ENCODE measurements at regions not wholly inside any gene's neighbourhood (a gene's known extent, or its start where the extent isn't known, plus 50 kb on each side); places are given as distances from the start of the nearest gene placed in this dataset.

DNA sequence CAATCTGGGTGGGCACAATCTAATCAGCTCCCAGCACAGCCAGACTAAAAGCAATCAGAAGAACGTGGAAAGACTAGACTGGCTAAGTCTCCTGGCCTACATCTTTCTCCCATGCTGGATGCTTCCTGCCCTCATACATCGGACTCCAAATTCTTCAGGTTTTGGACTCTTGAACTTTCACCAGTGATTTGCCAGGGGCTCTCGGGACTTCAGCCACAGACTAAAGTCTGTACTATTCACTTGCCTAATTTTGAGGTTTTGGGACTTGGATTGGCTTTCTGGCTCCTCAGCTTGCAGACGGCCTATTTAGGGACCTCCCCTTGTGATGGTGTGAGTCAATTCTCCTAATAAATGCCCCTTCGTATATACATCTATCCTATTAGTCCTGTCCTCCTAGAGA lies 66.6 kb upstream of the SOX21 start:
- Histone ChIP-seq H3K4me1 (ENCODE audit: control insufficient read depth, insufficient read depth, low read length) (no peaks in the 10 kb centered on the region), H3K27ac (ENCODE audit: extremely low read depth, low read depth, low read length) (no peak overlapping the region), H3K4me3 (ENCODE audit: low read depth, low read length) (no peak overlapping the region), H3K36me3 (ENCODE audit: control insufficient read depth in 2 of 2, insufficient read depth in 1 of 2, low read length in 2 of 2) (no peaks in the 10 kb centered on the region), H3K9me3 (ENCODE audit: control insufficient read depth, insufficient read depth, low read depth, low read length) (no peaks in the 10 kb centered on the region)
- TF ChIP-seq, protein P1, sequence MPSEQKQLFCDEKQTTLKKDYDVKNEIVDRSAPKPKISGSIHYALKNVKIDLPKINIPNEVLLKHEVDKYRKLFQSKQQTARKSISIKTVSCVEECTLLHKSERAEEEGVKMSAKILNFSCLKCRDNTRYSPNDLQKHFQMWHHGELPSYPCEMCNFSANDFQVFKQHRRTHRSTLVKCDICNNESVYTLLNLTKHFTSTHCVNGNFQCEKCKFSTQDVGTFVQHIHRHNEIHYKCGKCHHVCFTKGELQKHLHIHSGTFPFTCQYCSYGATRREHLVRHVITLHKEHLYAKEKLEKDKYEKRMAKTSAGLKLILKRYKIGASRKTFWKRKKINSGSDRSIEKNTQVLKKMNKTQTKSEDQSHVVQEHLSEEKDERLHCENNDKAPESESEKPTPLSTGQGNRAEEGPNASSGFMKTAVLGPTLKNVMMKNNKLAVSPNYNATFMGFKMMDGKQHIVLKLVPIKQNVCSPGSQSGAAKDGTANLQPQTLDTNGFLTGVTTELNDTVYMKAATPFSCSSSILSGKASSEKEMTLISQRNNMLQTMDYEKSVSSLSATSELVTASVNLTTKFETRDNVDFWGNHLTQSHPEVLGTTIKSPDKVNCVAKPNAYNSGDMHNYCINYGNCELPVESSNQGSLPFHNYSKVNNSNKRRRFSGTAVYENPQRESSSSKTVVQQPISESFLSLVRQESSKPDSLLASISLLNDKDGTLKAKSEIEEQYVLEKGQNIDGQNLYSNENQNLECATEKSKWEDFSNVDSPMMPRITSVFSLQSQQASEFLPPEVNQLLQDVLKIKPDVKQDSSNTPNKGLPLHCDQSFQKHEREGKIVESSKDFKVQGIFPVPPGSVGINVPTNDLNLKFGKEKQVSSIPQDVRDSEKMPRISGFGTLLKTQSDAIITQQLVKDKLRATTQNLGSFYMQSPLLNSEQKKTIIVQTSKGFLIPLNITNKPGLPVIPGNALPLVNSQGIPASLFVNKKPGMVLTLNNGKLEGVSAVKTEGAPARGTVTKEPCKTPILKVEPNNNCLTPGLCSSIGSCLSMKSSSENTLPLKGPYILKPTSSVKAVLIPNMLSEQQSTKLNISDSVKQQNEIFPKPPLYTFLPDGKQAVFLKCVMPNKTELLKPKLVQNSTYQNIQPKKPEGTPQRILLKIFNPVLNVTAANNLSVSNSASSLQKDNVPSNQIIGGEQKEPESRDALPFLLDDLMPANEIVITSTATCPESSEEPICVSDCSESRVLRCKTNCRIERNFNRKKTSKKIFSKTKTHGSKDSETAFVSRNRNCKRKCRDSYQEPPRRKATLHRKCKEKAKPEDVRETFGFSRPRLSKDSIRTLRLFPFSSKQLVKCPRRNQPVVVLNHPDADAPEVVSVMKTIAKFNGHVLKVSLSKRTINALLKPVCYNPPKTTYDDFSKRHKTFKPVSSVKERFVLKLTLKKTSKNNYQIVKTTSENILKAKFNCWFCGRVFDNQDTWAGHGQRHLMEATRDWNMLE (tag by site-specific recombination; conservative IDR thresholded peaks at IDR 0.05; ENCODE audit: low read depth), result no peak
- POLR2A ChIA-PET, result no interaction called here
- CTCF ChIA-PET, result no interaction called here

DNA sequence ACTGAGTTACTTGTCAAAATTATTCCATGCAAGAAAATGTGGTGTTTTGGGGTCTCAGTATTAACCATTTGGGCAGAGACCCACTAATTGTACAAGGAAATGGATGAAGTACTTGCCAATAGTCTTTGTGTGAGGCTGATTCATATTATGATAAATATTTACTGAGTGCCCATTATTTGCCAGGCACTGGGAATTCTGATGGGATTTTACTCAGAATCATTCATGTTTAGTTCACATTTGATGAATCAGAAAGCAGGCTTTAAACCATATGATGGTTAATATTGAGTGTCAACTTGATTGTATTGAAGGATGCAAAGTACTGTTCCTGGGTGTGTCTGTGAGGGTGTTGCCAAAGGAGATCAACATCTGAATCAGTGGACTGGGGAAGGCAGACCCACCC lies 66.2 kb upstream of the SOX21 start:
- ChIA-PET POLR2A (no interaction called here), CTCF (no interaction called here)
- no peaks in the 10 kb centered on the region for H3K4me1 ChIP-seq (ENCODE audit: control insufficient read depth, insufficient read depth, low read length)
- no peaks in the 10 kb centered on the region for H3K9me3 ChIP-seq (ENCODE audit: control insufficient read depth, insufficient read depth, low read depth, low read length)
- no peak for TF ChIP-seq ZNF426 (tag by site-specific recombination; IDR thresholded peaks at IDR 0.05)
- no peak for TF ChIP-seq ZNF140 (tag by site-specific recombination; IDR thresholded peaks at IDR 0.05)
- no peak for TF ChIP-seq SP2 (tag by site-specific recombination; IDR thresholded peaks at IDR 0.05)
- H3K27ac ChIP-seq (ENCODE audit: extremely low read depth, low read depth, low read length), result no peak overlapping the region
- no peak overlapping the region for H3K4me3 ChIP-seq (ENCODE audit: low read depth, low read length)
- H3K36me3 ChIP-seq (ENCODE audit: control insufficient read depth in 2 of 2, insufficient read depth in 1 of 2, low read length in 2 of 2), result no peaks in the 10 kb centered on the region

DNA sequence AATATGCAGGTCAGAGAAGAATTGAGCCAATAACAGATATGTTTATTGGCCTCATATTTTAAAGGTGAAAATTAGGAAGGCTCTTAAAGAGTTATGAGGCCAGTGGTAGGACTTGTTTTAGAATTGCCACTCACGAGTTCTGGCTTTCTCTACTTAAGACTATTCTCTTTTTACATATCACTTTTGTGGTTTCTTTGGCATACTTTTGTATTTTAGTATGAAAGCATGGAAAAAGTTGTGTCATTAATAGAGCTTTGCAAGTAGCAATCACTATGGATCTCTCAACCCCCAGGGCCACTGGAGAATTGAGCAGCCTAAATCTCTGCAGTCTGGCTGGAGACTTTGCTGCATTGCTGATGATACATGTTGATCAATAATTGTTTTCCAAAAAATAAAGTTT lies 64.6 kb upstream of the SOX21 start:
- H3K4me1 ChIP-seq (ENCODE audit: control insufficient read depth, insufficient read depth, low read length), result no peaks in the 10 kb centered on the region
- H3K4me3 ChIP-seq (ENCODE audit: low read depth, low read length), result no peak overlapping the region
- no peak overlapping the region for H3K27ac ChIP-seq (ENCODE audit: extremely low read depth, low read depth, low read length)
- CTCF ChIA-PET, result interaction anchor here (0.7 kb wide), 1 partner anchor 377 kb away, joined by 3 read pairs; no protein-coding TSS in a partner anchor
- H3K9me3 ChIP-seq (ENCODE audit: control insufficient read depth, insufficient read depth, low read depth, low read length), result no peaks in the 10 kb centered on the region
- TF ChIP-seq ZNF544 (tag by site-specific recombination; IDR thresholded peaks at IDR 0.05) (no peak), KLF16 (tag by site-specific recombination; IDR thresholded peaks at IDR 0.05) (no peak)
- TF ChIP-seq, protein P2, sequence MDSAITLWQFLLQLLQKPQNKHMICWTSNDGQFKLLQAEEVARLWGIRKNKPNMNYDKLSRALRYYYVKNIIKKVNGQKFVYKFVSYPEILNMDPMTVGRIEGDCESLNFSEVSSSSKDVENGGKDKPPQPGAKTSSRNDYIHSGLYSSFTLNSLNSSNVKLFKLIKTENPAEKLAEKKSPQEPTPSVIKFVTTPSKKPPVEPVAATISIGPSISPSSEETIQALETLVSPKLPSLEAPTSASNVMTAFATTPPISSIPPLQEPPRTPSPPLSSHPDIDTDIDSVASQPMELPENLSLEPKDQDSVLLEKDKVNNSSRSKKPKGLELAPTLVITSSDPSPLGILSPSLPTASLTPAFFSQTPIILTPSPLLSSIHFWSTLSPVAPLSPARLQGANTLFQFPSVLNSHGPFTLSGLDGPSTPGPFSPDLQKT (IDR thresholded peaks at IDR 0.05; ENCODE audit: borderline replicate concordance, low read depth, low read length), result no peak
- POLR2A ChIA-PET, result no interaction called here
- no peaks in the 10 kb centered on the region for H3K36me3 ChIP-seq (ENCODE audit: control insufficient read depth in 2 of 2, insufficient read depth in 1 of 2, low read length in 2 of 2)

DNA sequence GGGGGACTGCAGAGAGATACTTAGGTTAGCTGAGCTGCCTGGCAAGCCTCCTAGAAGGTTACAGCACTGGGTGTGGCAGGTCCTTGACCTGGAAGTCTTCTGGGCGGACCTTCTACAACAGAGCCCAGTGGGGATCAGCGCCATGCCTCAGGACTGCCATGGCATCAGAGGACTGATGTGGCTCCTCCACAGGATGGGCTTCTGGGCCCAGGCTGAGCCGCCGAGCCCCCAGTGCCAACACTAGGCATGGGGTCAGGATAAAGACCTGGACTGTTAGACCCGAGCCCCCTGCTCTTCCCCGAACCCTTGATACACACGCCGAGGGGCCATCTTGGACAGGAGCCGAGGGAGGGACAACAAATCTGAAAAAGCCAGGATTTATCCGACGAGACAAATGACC lies 64.0 kb upstream of the SOX21 start:
- no peaks in the 10 kb centered on the region for H3K4me1 ChIP-seq (ENCODE audit: control insufficient read depth, insufficient read depth, low read length)
- no peak overlapping the region for H3K27ac ChIP-seq (ENCODE audit: extremely low read depth, low read depth, low read length)
- ChIA-PET CTCF (no interaction called here), POLR2A (no interaction called here)
- no peaks in the 10 kb centered on the region for H3K36me3 ChIP-seq (ENCODE audit: control insufficient read depth in 2 of 2, insufficient read depth in 1 of 2, low read length in 2 of 2)
- no peaks in the 10 kb centered on the region for H3K9me3 ChIP-seq (ENCODE audit: control insufficient read depth, insufficient read depth, low read depth, low read length)
- H3K4me3 ChIP-seq (ENCODE audit: low read depth, low read length), result no peak overlapping the region
- TF ChIP-seq ZNF792 (tag by site-specific recombination; IDR thresholded peaks at IDR 0.05) (no peak), ZNF169 (tag by site-specific recombination; IDR thresholded peaks at IDR 0.05) (no peak), HOXD13 (CRISPR knock-in tag; IDR thresholded peaks at IDR 0.05; ENCODE audit: borderline replicate concordance) (no peak), ZNF558 (tag by site-specific recombination; IDR thresholded peaks at IDR 0.05) (no peak), ZNF10 (tag by site-specific recombination; IDR thresholded peaks at IDR 0.05) (no peak), ZFP37 (tag by site-specific recombination; IDR thresholded peaks at IDR 0.05) (no peak), ZNF16 (tag by site-specific recombination; IDR thresholded peaks at IDR 0.05; ENCODE audit: low read depth) (no peak)
- TF ChIP-seq, protein P3, sequence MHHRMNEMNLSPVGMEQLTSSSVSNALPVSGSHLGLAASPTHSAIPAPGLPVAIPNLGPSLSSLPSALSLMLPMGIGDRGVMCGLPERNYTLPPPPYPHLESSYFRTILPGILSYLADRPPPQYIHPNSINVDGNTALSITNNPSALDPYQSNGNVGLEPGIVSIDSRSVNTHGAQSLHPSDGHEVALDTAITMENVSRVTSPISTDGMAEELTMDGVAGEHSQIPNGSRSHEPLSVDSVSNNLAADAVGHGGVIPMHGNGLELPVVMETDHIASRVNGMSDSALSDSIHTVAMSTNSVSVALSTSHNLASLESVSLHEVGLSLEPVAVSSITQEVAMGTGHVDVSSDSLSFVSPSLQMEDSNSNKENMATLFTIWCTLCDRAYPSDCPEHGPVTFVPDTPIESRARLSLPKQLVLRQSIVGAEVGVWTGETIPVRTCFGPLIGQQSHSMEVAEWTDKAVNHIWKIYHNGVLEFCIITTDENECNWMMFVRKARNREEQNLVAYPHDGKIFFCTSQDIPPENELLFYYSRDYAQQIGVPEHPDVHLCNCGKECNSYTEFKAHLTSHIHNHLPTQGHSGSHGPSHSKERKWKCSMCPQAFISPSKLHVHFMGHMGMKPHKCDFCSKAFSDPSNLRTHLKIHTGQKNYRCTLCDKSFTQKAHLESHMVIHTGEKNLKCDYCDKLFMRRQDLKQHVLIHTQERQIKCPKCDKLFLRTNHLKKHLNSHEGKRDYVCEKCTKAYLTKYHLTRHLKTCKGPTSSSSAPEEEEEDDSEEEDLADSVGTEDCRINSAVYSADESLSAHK (tag by site-specific recombination; IDR thresholded peaks at IDR 0.05), result no peak
- TF ChIP-seq, protein P4, sequence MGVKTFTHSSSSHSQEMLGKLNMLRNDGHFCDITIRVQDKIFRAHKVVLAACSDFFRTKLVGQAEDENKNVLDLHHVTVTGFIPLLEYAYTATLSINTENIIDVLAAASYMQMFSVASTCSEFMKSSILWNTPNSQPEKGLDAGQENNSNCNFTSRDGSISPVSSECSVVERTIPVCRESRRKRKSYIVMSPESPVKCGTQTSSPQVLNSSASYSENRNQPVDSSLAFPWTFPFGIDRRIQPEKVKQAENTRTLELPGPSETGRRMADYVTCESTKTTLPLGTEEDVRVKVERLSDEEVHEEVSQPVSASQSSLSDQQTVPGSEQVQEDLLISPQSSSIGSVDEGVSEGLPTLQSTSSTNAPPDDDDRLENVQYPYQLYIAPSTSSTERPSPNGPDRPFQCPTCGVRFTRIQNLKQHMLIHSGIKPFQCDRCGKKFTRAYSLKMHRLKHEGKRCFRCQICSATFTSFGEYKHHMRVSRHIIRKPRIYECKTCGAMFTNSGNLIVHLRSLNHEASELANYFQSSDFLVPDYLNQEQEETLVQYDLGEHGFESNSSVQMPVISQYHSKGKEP (tag by site-specific recombination; IDR thresholded peaks at IDR 0.05), result no peak
- TF ChIP-seq, protein P5, sequence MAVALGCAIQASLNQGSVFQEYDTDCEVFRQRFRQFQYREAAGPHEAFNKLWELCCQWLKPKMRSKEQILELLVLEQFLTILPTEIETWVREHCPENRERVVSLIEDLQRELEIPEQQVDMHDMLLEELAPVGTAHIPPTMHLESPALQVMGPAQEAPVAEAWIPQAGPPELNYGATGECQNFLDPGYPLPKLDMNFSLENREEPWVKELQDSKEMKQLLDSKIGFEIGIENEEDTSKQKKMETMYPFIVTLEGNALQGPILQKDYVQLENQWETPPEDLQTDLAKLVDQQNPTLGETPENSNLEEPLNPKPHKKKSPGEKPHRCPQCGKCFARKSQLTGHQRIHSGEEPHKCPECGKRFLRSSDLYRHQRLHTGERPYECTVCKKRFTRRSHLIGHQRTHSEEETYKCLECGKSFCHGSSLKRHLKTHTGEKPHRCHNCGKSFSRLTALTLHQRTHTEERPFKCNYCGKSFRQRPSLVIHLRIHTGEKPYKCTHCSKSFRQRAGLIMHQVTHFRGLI (tag by site-specific recombination; IDR thresholded peaks at IDR 0.05), result no peak

Data from HEK293 (cell line).